ENCODE measurements at regions not wholly inside any gene's neighbourhood (a gene's known extent, or its start where the extent isn't known, plus 50 kb on each side); places are given as distances from the start of the nearest gene placed in this dataset.
"Not testable (repeated sequence)": the region's sequence is repeated elsewhere in the genome, so short reads cannot be mapped to it uniquely, and the experiment has no call there.

DNA sequence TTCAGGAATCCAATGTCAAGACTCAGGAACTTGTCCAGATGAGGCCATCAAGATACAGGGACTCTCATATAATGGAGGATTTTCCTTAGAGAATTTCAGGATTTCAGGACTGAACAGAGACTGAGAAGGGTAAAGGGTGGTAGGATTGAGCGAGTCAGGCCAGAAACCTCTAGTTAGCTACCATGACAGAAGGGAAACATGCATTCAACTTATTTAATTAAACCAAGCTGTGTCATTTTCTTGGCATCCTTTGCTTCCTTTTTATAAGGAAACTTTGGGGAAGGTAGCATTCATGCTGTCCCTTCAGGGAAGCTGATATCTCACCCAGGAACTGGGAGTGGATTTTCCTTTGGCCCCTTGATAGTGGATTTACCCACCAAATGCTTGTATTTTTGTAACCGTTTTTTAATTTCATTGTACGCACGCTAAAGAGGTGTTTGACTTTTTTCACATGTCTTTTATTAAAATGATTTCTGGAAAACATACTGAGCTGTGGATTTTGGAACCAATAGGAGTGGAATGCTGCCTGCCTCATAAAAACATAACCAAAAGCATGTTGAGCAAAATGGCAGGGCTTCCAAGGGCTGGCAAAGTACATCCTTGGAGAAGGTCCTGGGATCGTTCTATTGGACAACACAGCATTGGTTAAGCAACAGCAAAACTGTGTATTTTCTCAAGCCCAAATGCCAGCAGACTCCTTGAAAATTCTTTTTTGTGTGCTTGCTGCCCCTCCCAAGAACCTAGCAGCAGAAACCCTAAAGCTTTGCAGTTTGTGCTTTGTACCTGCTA, 104.5 kb downstream of the CXCL12 start:
- in situ Hi-C loops (cut with HindIII; ENCODE audit: low sequenced_read_pairs): loop anchor here (10.0 kb wide), 1 partner anchor 106 kb away; no protein-coding TSS in a partner anchor

DNA sequence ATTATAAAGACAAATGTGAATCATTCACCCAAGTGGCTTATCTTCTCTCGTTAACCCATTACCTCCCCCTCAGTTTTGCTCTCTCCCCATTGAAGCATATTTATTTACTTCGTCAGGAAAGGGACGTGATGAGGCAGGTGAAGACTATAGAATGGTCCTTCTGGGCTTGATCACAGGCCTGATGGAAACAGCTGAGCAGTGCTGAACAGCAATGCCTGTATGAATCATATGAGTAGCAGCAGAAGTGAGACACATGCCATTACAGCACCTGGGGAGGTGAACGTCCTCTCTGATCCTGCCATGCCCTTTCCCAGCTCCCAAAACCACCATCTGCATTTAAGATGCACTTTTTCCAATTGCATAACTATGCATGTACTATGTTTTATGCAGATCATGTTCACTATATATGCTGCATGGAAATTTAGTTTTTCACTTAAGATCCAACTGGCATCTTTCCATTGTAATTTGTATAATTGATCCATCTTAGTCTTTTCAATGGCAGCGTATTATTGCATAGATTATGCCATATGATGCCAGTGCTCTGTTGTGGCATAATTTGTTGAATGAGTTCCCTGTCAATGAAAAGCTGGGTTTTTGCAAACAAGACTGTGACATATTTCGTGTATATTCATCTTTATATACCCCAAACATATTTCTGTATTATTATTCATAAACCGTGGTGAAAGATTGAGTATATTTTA, 105.3 kb downstream of the CXCL12 start:
- in situ Hi-C loops (cut with HindIII; ENCODE audit: low sequenced_read_pairs): loop anchor here (10.0 kb wide), 1 partner anchor 105 kb away; no protein-coding TSS in a partner anchor

DNA sequence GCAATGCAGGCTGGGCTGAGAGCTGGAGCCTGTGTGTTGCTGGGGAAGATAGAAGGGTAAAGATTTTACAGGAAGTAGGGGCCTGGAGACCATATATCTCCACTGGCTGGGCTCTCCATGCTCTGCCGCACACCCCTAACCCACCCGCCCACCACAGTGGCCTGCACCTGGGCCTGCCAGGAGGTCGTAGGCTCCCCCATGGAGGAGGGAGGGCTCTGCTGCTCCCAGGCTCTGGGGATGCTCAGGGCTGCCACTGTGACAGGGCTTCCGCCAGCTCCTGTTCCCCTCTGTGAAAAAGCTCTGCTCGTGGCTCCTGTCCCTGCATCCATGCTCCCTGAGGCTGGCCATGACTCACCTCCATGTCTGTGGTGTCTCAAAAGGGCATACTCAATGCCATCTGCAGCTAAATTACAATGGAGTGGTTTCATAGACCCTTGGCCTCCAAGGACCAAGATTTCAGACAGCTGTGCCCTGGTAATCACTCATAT, 106.0 kb downstream of the CXCL12 start:
- in situ Hi-C loops (cut with HindIII; ENCODE audit: low sequenced_read_pairs): no loop called here

- in situ Hi-C loops (cut with HindIII; ENCODE audit: low sequenced_read_pairs): not testable (repeated sequence)
Observed at GRCh38 chr10:44268435-44268948, 116.4 kb downstream of the CXCL12 start.

GRCh38 chr10:44267007-44267406, 117.9 kb downstream of the CXCL12 start:
- in situ Hi-C loops (cut with HindIII; ENCODE audit: low sequenced_read_pairs): no loop called here

- in situ Hi-C loops (cut with HindIII; ENCODE audit: low sequenced_read_pairs): no loop called here
Observed at GRCh38 chr10:44264244-44264643, 120.7 kb downstream of the CXCL12 start.

GRCh38 chr10:44263771-44264170, 121.1 kb downstream of the CXCL12 start:
- in situ Hi-C loops (cut with HindIII; ENCODE audit: low sequenced_read_pairs): no loop called here

DNA sequence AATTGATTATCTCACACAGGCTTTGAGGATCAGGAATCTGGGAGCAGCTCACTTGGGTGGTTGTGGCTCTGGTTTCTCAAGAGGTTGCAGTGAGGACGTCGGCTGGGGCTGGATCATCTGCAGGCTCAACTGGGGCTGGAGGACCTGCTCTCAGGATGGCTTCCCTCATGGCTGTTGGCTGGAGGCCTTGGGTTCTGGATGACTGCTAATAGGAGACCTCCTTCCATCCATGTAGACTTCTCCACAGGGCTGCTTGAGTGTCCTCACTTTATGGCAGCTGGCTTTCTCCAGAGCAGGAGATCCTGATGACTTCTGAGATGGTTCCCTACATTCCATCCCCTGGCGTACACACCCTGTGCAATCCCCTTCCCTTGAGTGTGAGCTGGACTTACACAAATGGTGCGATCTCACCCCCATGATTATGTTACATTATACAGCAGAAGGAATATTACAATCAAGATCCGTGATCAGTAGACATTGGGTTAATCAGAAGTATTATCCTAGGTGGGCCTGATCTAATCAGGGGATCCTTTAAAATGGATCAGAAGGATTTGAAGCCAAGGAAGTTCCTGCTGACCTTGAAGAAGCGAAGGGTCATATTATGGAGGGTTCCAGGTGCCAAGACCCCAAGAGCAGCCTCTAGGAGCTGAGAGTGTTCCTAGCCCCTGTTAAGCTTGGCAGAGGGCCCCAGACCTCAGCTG, 122.2 kb downstream of the CXCL12 start:
- in situ Hi-C loops (cut with HindIII; ENCODE audit: low sequenced_read_pairs): no loop called here

- in situ Hi-C loops (cut with HindIII; ENCODE audit: low sequenced_read_pairs): no loop called here
Observed at GRCh38 chr10:44261710-44262455, 123.0 kb downstream of the CXCL12 start.

- in situ Hi-C loops (cut with HindIII; ENCODE audit: low sequenced_read_pairs): no loop called here
Observed at GRCh38 chr10:44261296-44261695, 123.6 kb downstream of the CXCL12 start.

GRCh38 chr10:44260286-44260928, 124.5 kb downstream of the CXCL12 start:
- in situ Hi-C loops (cut with HindIII; ENCODE audit: low sequenced_read_pairs): no loop called here

GRCh38 chr10:44259090-44259874, 125.6 kb downstream of the CXCL12 start:
- in situ Hi-C loops (cut with HindIII; ENCODE audit: low sequenced_read_pairs): no loop called here

DNA sequence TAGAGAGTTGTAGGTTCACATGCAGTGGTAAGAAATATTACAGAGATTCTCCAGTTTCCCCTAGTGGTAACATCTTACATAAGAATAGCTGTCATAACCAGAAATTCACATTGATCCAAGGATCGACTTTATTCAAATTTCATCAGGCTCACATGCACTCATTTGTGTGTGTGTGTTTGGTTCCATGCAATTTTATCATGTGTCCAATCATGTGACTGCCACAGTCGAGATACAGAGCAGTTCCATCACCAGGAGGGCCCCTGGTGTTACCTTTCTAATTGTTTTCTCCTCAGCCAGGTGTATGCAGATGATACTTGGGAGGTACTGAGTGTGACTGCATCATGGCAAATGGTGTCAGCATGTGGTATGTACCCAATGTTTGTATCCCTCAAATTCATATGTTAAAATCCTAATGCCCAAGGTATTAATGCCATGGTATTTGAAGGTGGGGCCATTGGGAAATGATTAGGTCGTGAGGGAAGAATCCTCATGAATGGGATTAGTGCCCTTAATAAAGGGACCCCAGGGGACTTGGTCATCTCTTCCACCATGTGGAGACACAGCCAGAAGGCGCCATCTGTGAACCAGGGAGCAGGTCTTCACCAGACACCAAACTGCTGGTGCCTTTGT, 126.3 kb downstream of the CXCL12 start:
- in situ Hi-C loops (cut with HindIII; ENCODE audit: low sequenced_read_pairs): no loop called here

GRCh38 chr10:44258019-44258418, 126.9 kb downstream of the CXCL12 start:
- in situ Hi-C loops (cut with HindIII; ENCODE audit: low sequenced_read_pairs): no loop called here

DNA sequence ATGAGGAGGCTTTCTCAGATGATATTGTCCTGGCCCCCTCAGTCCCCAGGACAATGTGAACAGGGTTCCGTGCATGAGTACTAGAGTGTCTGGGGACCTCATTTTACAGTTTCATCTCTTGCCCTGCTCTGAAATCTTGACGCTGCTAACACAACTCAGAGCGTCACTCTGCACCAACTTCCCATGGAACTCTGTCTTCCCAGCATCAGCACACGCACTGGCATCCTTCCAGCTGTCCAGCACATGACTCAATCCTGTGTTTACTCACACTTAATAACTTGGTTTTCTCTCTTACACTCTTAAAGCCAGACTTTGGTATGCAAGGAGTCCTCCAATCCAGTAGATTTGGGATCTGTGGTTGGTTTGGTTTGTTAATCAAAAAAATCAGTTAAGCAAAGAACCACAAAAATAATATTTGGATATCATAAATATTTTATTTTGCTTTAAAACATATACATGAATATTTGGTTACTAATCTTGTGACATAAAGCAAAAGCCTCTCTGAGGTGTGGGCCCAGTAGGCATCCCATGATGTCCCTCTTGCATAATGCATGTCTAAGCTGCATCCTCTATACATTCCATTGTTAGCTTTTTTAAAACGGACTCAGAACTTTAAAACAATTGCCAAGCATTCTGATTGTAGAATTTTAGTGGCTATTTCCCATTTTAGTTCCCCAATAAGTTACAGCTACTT, 131.0 kb downstream of the CXCL12 start:
- in situ Hi-C loops (cut with HindIII; ENCODE audit: low sequenced_read_pairs): no loop called here

- in situ Hi-C loops (cut with HindIII; ENCODE audit: low sequenced_read_pairs): not testable (repeated sequence)
Observed at GRCh38 chr10:44252631-44253030, 132.3 kb downstream of the CXCL12 start.

DNA sequence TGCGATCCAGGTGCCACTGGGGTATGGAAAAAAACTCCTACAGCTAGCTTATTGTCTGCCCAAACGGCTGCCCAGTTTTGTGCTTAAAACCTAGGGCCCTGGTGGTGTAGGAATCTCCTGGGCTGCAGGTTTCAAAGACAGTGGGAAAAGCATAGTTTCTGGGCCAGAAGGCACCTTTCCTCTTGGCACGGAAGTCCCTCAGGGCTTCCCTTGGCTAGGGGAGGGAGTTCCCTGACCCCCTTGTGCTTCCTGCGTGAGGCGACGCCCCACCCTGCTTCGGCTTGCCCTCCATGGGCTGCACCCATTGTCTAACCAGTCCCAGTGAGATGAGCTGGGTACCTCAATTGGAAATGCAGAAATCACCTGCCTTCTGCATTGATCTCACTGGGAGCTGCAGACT, 135.0 kb downstream of the CXCL12 start:
- in situ Hi-C loops (cut with HindIII; ENCODE audit: low sequenced_read_pairs): not testable (repeated sequence)

DNA sequence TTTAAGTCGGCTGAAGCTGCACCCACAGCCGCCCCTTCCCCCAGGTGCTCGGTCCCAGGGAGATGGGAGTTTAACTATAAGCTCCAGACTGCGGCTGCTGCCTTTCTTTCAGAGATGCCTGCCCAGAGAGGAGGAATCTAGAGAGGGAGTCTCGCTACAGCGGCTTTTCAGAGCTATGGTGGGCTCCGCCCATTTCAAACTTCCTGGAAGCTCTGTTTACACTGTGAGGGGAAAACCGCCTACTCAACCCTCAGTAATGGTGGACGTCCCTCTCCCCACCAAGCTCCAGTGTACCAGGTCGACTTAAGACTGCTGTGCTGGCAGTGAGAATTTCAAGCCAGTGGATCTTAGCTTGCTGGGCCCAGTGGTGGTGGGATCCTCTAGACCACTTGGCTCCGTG, 135.4 kb downstream of the CXCL12 start:
- in situ Hi-C loops (cut with HindIII; ENCODE audit: low sequenced_read_pairs): no loop called here
